Muscle of leg (tissue), 3 donors: ENCODE measurements at regions not wholly inside any gene's neighbourhood (a gene's known extent, or its start where the extent isn't known, plus 50 kb on each side); places are given as distances from the start of the nearest gene placed in this dataset.
A peak's percentile ranks its signal among the peaks of the same experiment; 100 is the strongest.
"Not testable (repeated sequence)": the region's sequence is repeated elsewhere in the genome, so short reads cannot be mapped to it uniquely, and the experiment has no call there.

Source experiments
- DNase-seq: peaks from one replicate; pipeline ENCODE4 v3.0.0; 2013
- H3K27ac ChIP-seq: one replicate; pipeline ENCODE4 v1.5.1; 2013; ENCODE audit warnings: mild to moderate bottlenecking, low read length, control low read depth
- H3K27me3 ChIP-seq: one replicate; pipeline ENCODE4 v1.6.1; 2013; ENCODE audit warnings: low read length; ENCODE audit not compliant: control insufficient read depth, insufficient read depth
- H3K36me3 ChIP-seq: one replicate; pipeline ENCODE4 v1.6.1; 2013; ENCODE audit warnings: low read length; ENCODE audit not compliant: control insufficient read depth, insufficient read depth
- H3K4me1 ChIP-seq: one replicate; pipeline ENCODE4 v1.6.1; 2013; ENCODE audit warnings: low read length; ENCODE audit not compliant: control insufficient read depth, insufficient read depth
- H3K4me3 ChIP-seq: one replicate; pipeline ENCODE4 v1.5.1; 2013; ENCODE audit warnings: low read length, control low read depth
- H3K9me3 ChIP-seq: replicated peaks from 2 replicates; pipeline ENCODE4 v1.6.1; 2013; ENCODE audit warnings: low read depth, low read length; ENCODE audit not compliant: control insufficient read depth
- WGBS: methylation state at CpG from one replicate; pipeline ENCODE4 v1.1.5; 2013; ENCODE audit warnings: missing lambda C conversion rate; ENCODE audit not compliant: insufficient coverage; 5-methylcytosine and 5-hydroxymethylcytosine counted together

DNA sequence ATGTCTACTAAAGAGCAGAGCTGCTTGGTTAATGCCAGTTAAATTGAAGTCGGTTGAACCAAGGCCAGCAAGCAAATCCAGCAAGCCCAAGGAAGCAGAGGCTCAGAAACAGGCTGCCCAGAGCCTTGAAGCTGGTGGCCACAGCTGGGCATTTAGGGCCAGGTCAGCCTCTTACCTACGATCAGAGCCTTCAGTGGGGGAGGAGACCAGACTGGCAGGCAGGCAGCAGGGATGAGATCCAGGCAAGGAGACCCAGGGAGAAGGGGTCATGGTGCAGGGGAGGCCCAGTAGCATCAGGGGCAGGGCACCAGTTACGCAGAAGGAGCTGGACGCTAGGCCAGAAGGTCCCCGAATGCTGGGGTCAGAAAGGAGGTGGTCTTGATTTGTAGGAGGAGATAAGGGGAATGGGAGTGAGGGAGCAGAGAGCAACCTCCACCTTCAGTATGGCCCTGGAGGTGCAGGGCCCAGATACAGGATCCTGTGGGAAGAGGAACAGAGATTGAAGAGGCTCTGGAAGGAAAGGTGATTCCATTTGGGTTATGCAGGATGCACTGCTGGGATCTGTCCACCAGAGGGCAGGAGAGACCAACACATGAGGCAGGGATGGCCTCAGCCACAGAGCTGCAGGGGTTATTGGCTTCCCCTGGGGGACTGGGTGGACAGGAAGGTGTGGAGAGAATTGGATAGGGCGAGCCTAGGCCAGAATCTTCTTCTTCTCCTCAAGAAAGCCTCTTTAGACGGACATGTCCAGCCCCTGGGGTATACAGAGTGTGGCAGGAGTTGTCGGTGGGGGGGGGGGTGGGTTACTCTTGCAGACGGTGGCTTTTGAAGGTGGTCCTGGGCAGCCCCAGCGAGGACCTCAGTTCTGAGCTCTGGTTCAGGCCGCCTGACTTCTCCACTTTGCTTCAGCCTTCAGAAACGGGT, 132.6 kb upstream of the PODXL start:
- Histone ChIP-seq H3K4me1 (peaks cover 2% of the 10 kb centered on the region), H3K27me3 (peaks cover 32% of the 10 kb centered on the region), H3K27ac (no peak overlapping the region), H3K9me3 (no peaks in the 10 kb centered on the region), H3K4me3 (no peak overlapping the region), H3K36me3 (no peaks in the 10 kb centered on the region)
- DNase-seq: peak; percentile 64
- WGBS: 74% methylated on average over 7 of the region's 12 CpGs

- Histone ChIP-seq H3K4me3 (no peak overlapping the region), H3K36me3 (no peaks in the 10 kb centered on the region), H3K9me3 (no peaks in the 10 kb centered on the region), H3K27ac (no peak overlapping the region), H3K4me1 (peaks cover 2% of the 10 kb centered on the region), H3K27me3 (peaks cover 28% of the 10 kb centered on the region)
- DNase-seq: no peak
- 48% methylated on average over 4 of the region's 9 CpGs for WGBS
Observed at GRCh38 chr7:131687296-131687695, 130.9 kb upstream of the PODXL start.

GRCh38 chr7:131686833-131687232, 130.4 kb upstream of the PODXL start:
- Histone ChIP-seq H3K36me3 (no peaks in the 10 kb centered on the region), H3K27me3 (peaks cover 23% of the 10 kb centered on the region), H3K9me3 (no peaks in the 10 kb centered on the region), H3K4me1 (no peaks in the 10 kb centered on the region), H3K27ac (no peak overlapping the region), H3K4me3 (no peak overlapping the region)
- DNase-seq: no peak

GRCh38 chr7:131683536-131684125, 127.2 kb upstream of the PODXL start:
- Histone ChIP-seq H3K4me1 (no peaks in the 10 kb centered on the region), H3K27ac (no peak overlapping the region), H3K9me3 (no peaks in the 10 kb centered on the region), H3K36me3 (no peaks in the 10 kb centered on the region), H3K27me3 (peaks cover 2% of the 10 kb centered on the region), H3K4me3 (no peak overlapping the region)
- no peak for DNase-seq
- WGBS: 69% methylated on average over 5 of the region's 5 CpGs

DNA sequence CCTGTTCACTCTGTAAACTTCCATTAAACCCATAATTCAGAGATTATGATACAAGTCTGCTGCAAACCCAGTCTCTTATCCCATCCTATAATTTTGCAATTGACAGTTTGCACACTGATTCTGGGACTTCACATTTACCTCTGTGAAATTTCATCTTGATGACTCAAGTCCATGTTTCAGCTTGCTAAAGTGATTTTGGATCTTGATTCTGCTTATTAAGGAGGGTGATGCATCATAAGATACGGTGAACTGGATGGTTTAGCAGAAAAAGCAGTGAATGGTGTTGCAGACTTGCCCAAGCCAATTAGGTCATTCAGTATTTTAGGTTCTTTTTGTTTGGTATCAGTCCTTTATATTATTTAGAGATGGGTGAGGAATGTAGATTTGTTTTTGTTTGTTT, 125.5 kb upstream of the PODXL start:
- no peak overlapping the region for H3K4me3 ChIP-seq
- no peaks in the 10 kb centered on the region for H3K4me1 ChIP-seq
- H3K9me3 ChIP-seq: no peaks in the 10 kb centered on the region
- DNase-seq: no peak
- no peak overlapping the region for H3K27ac ChIP-seq
- H3K36me3 ChIP-seq: no peaks in the 10 kb centered on the region
- 0% methylated on average over 1 of the region's 1 CpG for WGBS
- no peaks in the 10 kb centered on the region for H3K27me3 ChIP-seq

DNA sequence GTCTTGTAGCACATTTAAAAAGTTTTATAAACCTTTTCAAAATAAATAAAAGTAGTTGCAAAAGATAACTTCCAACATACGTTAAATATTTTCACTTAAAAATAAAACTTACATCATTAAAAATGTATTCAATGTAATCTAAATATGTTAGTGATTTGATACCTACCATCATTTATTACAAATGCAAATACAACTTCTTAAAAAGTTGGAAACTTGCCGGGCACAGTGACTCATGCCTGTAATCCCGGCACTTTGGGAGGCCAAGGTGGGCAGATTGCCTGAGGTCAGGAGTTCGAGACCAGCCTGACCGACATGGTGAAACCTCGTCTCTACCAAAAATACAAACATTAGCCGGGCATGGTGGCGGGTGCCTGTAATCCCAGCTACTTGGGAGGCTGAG, 122.6 kb upstream of the PODXL start:
- H3K27ac ChIP-seq, H3K27me3 ChIP-seq, H3K4me3 ChIP-seq, H3K36me3 ChIP-seq, H3K9me3 ChIP-seq, DNase-seq, H3K4me1 ChIP-seq: not testable (repeated sequence)
- WGBS: 58% methylated on average over 2 of the region's 8 CpGs

DNA sequence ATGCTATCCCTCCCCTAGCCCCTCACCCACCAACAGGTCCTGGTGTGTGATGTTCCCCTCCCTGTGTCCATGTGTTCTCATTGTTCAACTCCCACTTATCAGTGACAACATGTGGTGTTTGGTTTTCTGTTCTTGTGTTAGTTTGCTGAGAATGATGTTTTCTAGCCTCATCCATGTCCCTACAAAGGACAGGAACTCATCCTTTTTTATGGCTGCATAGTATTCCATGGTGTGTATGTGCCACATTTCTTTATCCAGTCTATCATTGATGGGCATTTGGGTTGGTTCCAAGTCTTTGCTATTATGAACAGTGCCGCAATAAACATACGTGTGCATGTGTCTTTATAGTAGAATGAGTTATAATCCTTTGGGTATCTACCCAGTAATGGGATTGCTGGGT, 120.4 kb upstream of the PODXL start:
- H3K4me1 ChIP-seq: peaks cover 12% of the 10 kb centered on the region
- H3K36me3 ChIP-seq, DNase-seq, H3K4me3 ChIP-seq, H3K9me3 ChIP-seq, H3K27me3 ChIP-seq, H3K27ac ChIP-seq: not testable (repeated sequence)
- WGBS: no CpG with 5 or more reads among the region's 2 CpGs

DNA sequence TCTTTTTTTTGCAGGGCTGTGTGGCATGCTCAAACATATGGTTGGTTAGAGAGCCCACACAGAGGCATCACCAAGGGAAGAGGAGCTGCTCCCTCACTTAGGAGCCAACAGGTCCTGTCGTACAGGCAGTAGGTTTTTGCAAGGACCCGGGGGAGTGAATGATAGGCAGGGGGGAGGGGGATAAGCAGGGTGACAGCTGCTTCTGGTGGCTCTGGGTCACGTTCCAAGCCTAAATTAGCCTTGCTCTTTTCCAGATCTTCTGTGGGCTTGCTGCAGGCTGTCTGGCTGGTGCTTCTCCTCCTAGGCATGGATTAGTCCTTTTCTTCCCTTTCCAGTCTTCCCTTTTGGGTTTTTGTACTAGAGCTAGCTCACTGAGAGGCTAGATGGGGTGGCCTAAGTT, 117.7 kb upstream of the PODXL start:
- H3K9me3 ChIP-seq: no peaks in the 10 kb centered on the region
- H3K27me3 ChIP-seq: no peaks in the 10 kb centered on the region
- no peaks in the 10 kb centered on the region for H3K36me3 ChIP-seq
- WGBS: 18% methylated on average over 2 of the region's 3 CpGs
- DNase-seq: no peak
- no peak overlapping the region for H3K27ac ChIP-seq
- no peak overlapping the region for H3K4me3 ChIP-seq
- H3K4me1 ChIP-seq: peaks cover 12% of the 10 kb centered on the region

GRCh38 chr7:131673576-131673975, 117.1 kb upstream of the PODXL start:
- no peak for DNase-seq
- no peaks in the 10 kb centered on the region for H3K27me3 ChIP-seq
- H3K4me1 ChIP-seq: peaks cover 12% of the 10 kb centered on the region
- no peaks in the 10 kb centered on the region for H3K9me3 ChIP-seq
- no CpG with 5 or more reads among the region's 3 CpGs for WGBS
- H3K36me3 ChIP-seq: no peaks in the 10 kb centered on the region
- no peak overlapping the region for H3K4me3 ChIP-seq
- no peak overlapping the region for H3K27ac ChIP-seq

- DNase-seq: no peak
- peaks cover 12% of the 10 kb centered on the region for H3K4me1 ChIP-seq
- H3K27me3 ChIP-seq: peaks cover 2% of the 10 kb centered on the region
- H3K4me3 ChIP-seq: no peak overlapping the region
- H3K36me3 ChIP-seq: no peaks in the 10 kb centered on the region
- no peaks in the 10 kb centered on the region for H3K9me3 ChIP-seq
- H3K27ac ChIP-seq: no peak overlapping the region
- 100% methylated on average over 1 of the region's 2 CpGs for WGBS
Observed at GRCh38 chr7:131670406-131670805, 114.0 kb upstream of the PODXL start.
